ENCODE measurements at regions not wholly inside any gene's neighbourhood (a gene's known extent, or its start where the extent isn't known, plus 50 kb on each side); places are given as distances from the start of the nearest gene placed in this dataset.

- TF ChIP-seq ZNF687 (IDR thresholded peaks at IDR 0.05), result no peak
- TF ChIP-seq, protein P1, sequence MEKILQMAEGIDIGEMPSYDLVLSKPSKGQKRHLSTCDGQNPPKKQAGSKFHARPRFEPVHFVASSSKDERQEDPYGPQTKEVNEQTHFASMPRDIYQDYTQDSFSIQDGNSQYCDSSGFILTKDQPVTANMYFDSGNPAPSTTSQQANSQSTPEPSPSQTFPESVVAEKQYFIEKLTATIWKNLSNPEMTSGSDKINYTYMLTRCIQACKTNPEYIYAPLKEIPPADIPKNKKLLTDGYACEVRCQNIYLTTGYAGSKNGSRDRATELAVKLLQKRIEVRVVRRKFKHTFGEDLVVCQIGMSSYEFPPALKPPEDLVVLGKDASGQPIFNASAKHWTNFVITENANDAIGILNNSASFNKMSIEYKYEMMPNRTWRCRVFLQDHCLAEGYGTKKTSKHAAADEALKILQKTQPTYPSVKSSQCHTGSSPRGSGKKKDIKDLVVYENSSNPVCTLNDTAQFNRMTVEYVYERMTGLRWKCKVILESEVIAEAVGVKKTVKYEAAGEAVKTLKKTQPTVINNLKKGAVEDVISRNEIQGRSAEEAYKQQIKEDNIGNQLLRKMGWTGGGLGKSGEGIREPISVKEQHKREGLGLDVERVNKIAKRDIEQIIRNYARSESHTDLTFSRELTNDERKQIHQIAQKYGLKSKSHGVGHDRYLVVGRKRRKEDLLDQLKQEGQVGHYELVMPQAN (conservative IDR thresholded peaks at IDR 0.05), result no peak
These were observed 51.6 kb upstream of the DLK1 start (continued) for GRCh38 chr14:100674897-100675619.

GRCh38 chr14:100675699-100676684 is 50.7 kb upstream of the DLK1 start:
- H3K79me2 ChIP-seq (ENCODE audit: control insufficient read depth, insufficient read depth, low read length), result no peaks in the 10 kb centered on the region
- no peak overlapping the region for H3K4me3 ChIP-seq
- no peak overlapping the region for H3K27ac ChIP-seq (ENCODE audit: control insufficient read depth, insufficient read depth)
- 29% methylated on average over 20 of the region's 20 CpGs for WGBS (ENCODE audit: insufficient coverage, insufficient replicate concordance, low lambda C conversion rate, missing lambda C conversion rate)
- FAIRE-seq (no peak), DNase-seq (ENCODE audit: low read depth, low spot score) (no peak), ATAC-seq (no peak)
- BruUV-seq (replicated peaks), result no TSS peak
- no peaks in the 10 kb centered on the region for H4K20me1 ChIP-seq (ENCODE audit: control insufficient read depth, insufficient read depth)
- in situ Hi-C loops (cut with MboI) (no loop called here), intact Hi-C loops (cut with micrococcal nuclease; ENCODE audit: unreplicated experiment) (no loop called here)
- no peaks in the 10 kb centered on the region for H3K4me1 ChIP-seq (ENCODE audit: control insufficient read depth, insufficient read depth, low read length)
- no peaks in the 10 kb centered on the region for H3K36me3 ChIP-seq (ENCODE audit: control insufficient read depth in 2 of 2, insufficient read depth in 2 of 2, low read length in 1 of 2)
- SMC1A ChIA-PET (ENCODE audit: uncharacterized antibody, unreplicated experiment), result no interaction called here
- CTCF ChIA-PET, result interaction anchor here (0.7 to 1.4 kb wide), 3 partner anchors 13 to 30 kb away, joined by 3 to 4 read pairs (median 3); no protein-coding TSS in a partner anchor
- POLR2A ChIA-PET, result no interaction called here
- RAD21 ChIA-PET (ENCODE audit: unreplicated experiment), result no interaction called here
- no peak overlapping the region for H2AFZ ChIP-seq (ENCODE audit: control insufficient read depth, low read depth, low read length)
- no peaks in the 10 kb centered on the region for H3K9me3 ChIP-seq (replicated peaks; ENCODE audit: control insufficient read depth, insufficient read depth, low read length)
- H3K9ac ChIP-seq (ENCODE audit: control insufficient read depth, insufficient read depth, low read length), result no peak overlapping the region
- H3K4me2 ChIP-seq (ENCODE audit: control insufficient read depth, insufficient read depth), result no peak overlapping the region
- peaks cover 0 to 3% of the 10 kb centered on the region in 2 experiments; a peak in 2 of 4 replicates for H3K27me3 ChIP-seq (replicated peaks in 1 of 2; ENCODE audit: control insufficient read depth in 2 of 2, insufficient read depth in 2 of 2, low read length in 1 of 2)
- no peak for TF ChIP-seq ZZZ3 (IDR thresholded peaks at IDR 0.05; ENCODE audit: control insufficient read depth, insufficient read length, low read depth)
- no peak for TF ChIP-seq TCF7 (IDR thresholded peaks at IDR 0.05; ENCODE audit: borderline replicate concordance)
- no peak for TF ChIP-seq SP1 (IDR thresholded peaks at IDR 0.05; ENCODE audit: low read depth, low read length)
- no peak for TF ChIP-seq PAX8 (IDR thresholded peaks at IDR 0.05)
- TF ChIP-seq MLLT1 (IDR thresholded peaks at IDR 0.05), result no peak
- no peak for TF ChIP-seq NFXL1 (IDR thresholded peaks at IDR 0.05; ENCODE audit: borderline replicate concordance)
- no peak for TF ChIP-seq ESRRA (IDR thresholded peaks at IDR 0.05; ENCODE audit: low read length)
- TF ChIP-seq, protein P2, sequence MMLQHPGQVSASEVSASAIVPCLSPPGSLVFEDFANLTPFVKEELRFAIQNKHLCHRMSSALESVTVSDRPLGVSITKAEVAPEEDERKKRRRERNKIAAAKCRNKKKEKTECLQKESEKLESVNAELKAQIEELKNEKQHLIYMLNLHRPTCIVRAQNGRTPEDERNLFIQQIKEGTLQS (IDR thresholded peaks at IDR 0.05; ENCODE audit: borderline replicate concordance, extremely low read depth, low read depth, low read length), result no peak
- no peak for TF ChIP-seq CREB1 (IDR thresholded peaks at IDR 0.05; ENCODE audit: low read depth)
- no peak for TF ChIP-seq BACH1 (IDR thresholded peaks at IDR 0.05; ENCODE audit: borderline replicate concordance)
- TF ChIP-seq SIN3A (IDR thresholded peaks at IDR 0.05; ENCODE audit: low read depth, low read length), result no peak
